H1 (cell line): ENCODE measurements at regions not wholly inside any gene's neighbourhood (a gene's known extent, or its start where the extent isn't known, plus 50 kb on each side); places are given as distances from the start of the nearest gene placed in this dataset.

ENCODE experiments used
- CTCF ChIA-PET: fragments of 300-600 bp; sonication (Branson Sonifier 250); formaldehyde crosslinking; loops from one replicate; lab custom pipeline; 2021; ENCODE audit not compliant: partially characterized antibody; lab: Charles Lee
- POLR2A ChIA-PET: fragments of 300-600 bp; sonication (Branson Sonifier 250); formaldehyde crosslinking; loops from one replicate; lab custom pipeline; 2021; ENCODE audit warnings: inconsistent platforms; ENCODE audit not compliant: partially characterized antibody; lab: Charles Lee
- DNase-seq, 2 experiments: peaks; one replicate each; pipeline versions ENCODE4 v3.0.0 to v3.0.0-alpha.2; 2010 to 2022; ENCODE audit warnings: low spot score in 2 of 2, low read depth in 1 of 2, mixed read lengths in 1 of 2
- FAIRE-seq: peaks from 2 replicates; lab custom pipeline; 2011; peaks lifted over from hg19 to GRCh38; lab: Jason Lieb, UNC
- H2AFZ ChIP-seq: 2 replicates; pipeline ENCODE4 v1.8.1; 2012; ENCODE audit warnings: low read length, inconsistent platforms
- H2AK5ac ChIP-seq: 2 replicates; pipeline ENCODE4 v1.6.1; 2013; ENCODE audit warnings: low read depth, low read length
- H2BK120ac ChIP-seq: replicated peaks from 2 replicates; pipeline ENCODE3; 2013; ENCODE audit warnings: low read depth, low read length, inconsistent platforms
- H2BK12ac ChIP-seq: 2 replicates; pipeline ENCODE4 v1.6.1; 2013; ENCODE audit warnings: low read depth, low read length
- H2BK15ac ChIP-seq: 2 replicates; pipeline ENCODE4 v1.6.1; 2013; ENCODE audit warnings: low read length
- H2BK20ac ChIP-seq: 2 replicates; pipeline ENCODE4 v1.6.1; 2013; ENCODE audit warnings: low read length
- H2BK5ac ChIP-seq: 2 replicates; pipeline ENCODE4 v1.6.1; 2013; ENCODE audit warnings: low read depth, low read length
- H3K14ac ChIP-seq: 2 replicates; pipeline ENCODE4 v1.6.1; 2013; ENCODE audit warnings: inconsistent platforms; ENCODE audit not compliant: insufficient read length
- H3K18ac ChIP-seq: 2 replicates; pipeline ENCODE4 v1.6.1; 2013; ENCODE audit warnings: low read length; ENCODE audit errors: extremely low read depth
- H3K23ac ChIP-seq: 2 replicates; pipeline ENCODE4 v1.6.1; 2013; ENCODE audit warnings: inconsistent platforms; ENCODE audit not compliant: insufficient read length
- H3K23me2 ChIP-seq: 2 replicates; pipeline ENCODE4 v1.6.1; 2013; ENCODE audit warnings: low read depth, low read length
- H3K27ac ChIP-seq: 2 replicates; pipeline ENCODE4 v1.6.1; 2011; ENCODE audit warnings: low read depth, low read length, inconsistent platforms
- H3K27me3 ChIP-seq, 4 experiments: replicated peaks in 1 of 4; 1 replicate in 1 of 4; 2 replicates in 3 of 4; pipeline versions ENCODE4 v1.6.1 to v1.8.1; 2011 to 2013; ENCODE audit warnings: low read length in 3 of 4, mild to moderate bottlenecking in 3 of 4, inconsistent platforms in 2 of 4, mixed read lengths in 2 of 4, moderate library complexity in 1 of 4; ENCODE audit not compliant: control insufficient read depth in 3 of 4, insufficient read depth in 3 of 4; ENCODE audit errors: extremely low read depth in 1 of 4
- H3K36me3 ChIP-seq, 4 experiments: 2 replicates each; pipeline versions ENCODE4 v1.6.1 to v1.8.1; 2011 to 2013; ENCODE audit warnings: mild to moderate bottlenecking in 4 of 4, low read length in 3 of 4, moderate library complexity in 2 of 4, control low read depth in 1 of 4, inconsistent platforms in 1 of 4; ENCODE audit not compliant: insufficient read depth in 4 of 4, control insufficient read depth in 2 of 4
- H3K4ac ChIP-seq: replicated peaks from 2 replicates; pipeline ENCODE3; 2013; ENCODE audit warnings: low read length, low read depth, mixed read lengths, inconsistent platforms; ENCODE audit not compliant: insufficient read length
- H3K4me1 ChIP-seq, 4 experiments: replicated peaks in 1 of 4; 1 replicate in 1 of 4; 2 replicates in 3 of 4; pipeline versions ENCODE4 v1.6.1 to v1.8.1; 2011 to 2013; ENCODE audit warnings: low read length in 3 of 4, inconsistent platforms in 2 of 4, mixed read lengths in 1 of 4; ENCODE audit not compliant: insufficient read depth in 4 of 4, control insufficient read depth in 3 of 4
- H3K4me2 ChIP-seq, 2 experiments: 2 replicates each; pipeline versions ENCODE4 v1.6.1 to v1.8.1; 2011 to 2013; ENCODE audit warnings: low read depth in 2 of 2, low read length in 2 of 2, control low read depth in 1 of 2, inconsistent platforms in 1 of 2, mild to moderate bottlenecking in 1 of 2; ENCODE audit not compliant: insufficient read depth in 1 of 2
- H3K4me3 ChIP-seq, 4 experiments: fragments of 200-600, 300-600 bp in 1 of 4; sonication (generic), shearing (Covaris generic), sonication (Bioruptor Twin) in 1 of 4; 2 replicates each; pipeline versions ENCODE4 v1.5.1 to v1.8.1; 2011 to 2016; ENCODE audit warnings: low read length in 4 of 4, low read depth in 3 of 4, control low read depth in 2 of 4, inconsistent platforms in 2 of 4, mild to moderate bottlenecking in 2 of 4, mixed read lengths in 1 of 4, moderate library complexity in 1 of 4; ENCODE audit not compliant: insufficient read depth in 2 of 4; ENCODE audit errors: extremely low read depth in 1 of 4
- H3K56ac ChIP-seq: replicated peaks from 2 replicates; pipeline ENCODE3; 2013; ENCODE audit warnings: low read depth, mild to moderate bottlenecking, mixed read lengths, low read length, inconsistent platforms; ENCODE audit not compliant: insufficient read length
- H3K79me1 ChIP-seq: 2 replicates; pipeline ENCODE4 v1.6.1; 2013; ENCODE audit warnings: low read depth, low read length, control low read depth
- H3K79me2 ChIP-seq, 2 experiments: 2 replicates each; pipeline versions ENCODE4 v1.6.1 to v1.8.1; 2012 to 2013; ENCODE audit warnings: low read length in 2 of 2, mild to moderate bottlenecking in 2 of 2, inconsistent platforms in 1 of 2; ENCODE audit not compliant: insufficient read depth in 2 of 2, control insufficient read depth in 1 of 2
- H3K9ac ChIP-seq, 4 experiments: replicated peaks in 1 of 4; 1 replicate in 1 of 4; 2 replicates in 3 of 4; pipeline versions ENCODE4 v1.6.1 to v1.8.1; 2011 to 2013; ENCODE audit warnings: low read depth in 3 of 4, low read length in 3 of 4, control low read depth in 2 of 4, mild to moderate bottlenecking in 2 of 4, moderate library complexity in 2 of 4, inconsistent platforms in 1 of 4; ENCODE audit errors: extremely low read depth in 1 of 4
- H3K9me3 ChIP-seq, 2 experiments: 2 replicates each; pipeline versions ENCODE4 v1.6.1 to v1.8.1; 2012 to 2013; ENCODE audit warnings: mild to moderate bottlenecking in 2 of 2, moderate library complexity in 2 of 2, control low read depth in 1 of 2, inconsistent platforms in 1 of 2, low read depth in 1 of 2, low read length in 1 of 2, mixed read lengths in 1 of 2; ENCODE audit not compliant: insufficient read depth in 2 of 2
- H4K20me1 ChIP-seq, 2 experiments: replicated peaks in 1 of 2; 2 replicates each; pipeline versions ENCODE3 to v1.8.1; 2011 to 2013; ENCODE audit warnings: inconsistent platforms in 2 of 2, low read length in 2 of 2, mild to moderate bottlenecking in 1 of 2; ENCODE audit not compliant: insufficient read depth in 2 of 2, control insufficient read depth in 1 of 2
- H4K5ac ChIP-seq: 2 replicates; pipeline ENCODE4 v1.6.1; 2013; ENCODE audit warnings: low read length, low read depth, mixed read lengths, inconsistent platforms; ENCODE audit not compliant: insufficient read length
- H4K8ac ChIP-seq: 2 replicates; pipeline ENCODE4 v1.8.0; 2013; ENCODE audit warnings: mild to moderate bottlenecking, moderate library complexity, low read length, inconsistent platforms; ENCODE audit not compliant: insufficient read depth; ENCODE audit errors: extremely low read depth
- H4K91ac ChIP-seq: replicated peaks from 2 replicates; pipeline ENCODE3; 2013; ENCODE audit warnings: low read length, mixed read lengths, inconsistent platforms; ENCODE audit not compliant: insufficient read length
- BACH1 ChIP-seq: IDR thresholded peaks from 2 replicates; pipeline ENCODE4 v1.6.1; 2012; ENCODE audit warnings: low read length, improper control_type of control experiment
- CTBP2 ChIP-seq: IDR thresholded peaks from 2 replicates; pipeline ENCODE4 v1.7.0; 2011; ENCODE audit warnings: borderline replicate concordance, mild to moderate bottlenecking, moderate library complexity, mixed read lengths, low read length; ENCODE audit not compliant: insufficient read depth, insufficient read length
- KDM5A ChIP-seq: fragments of 200-600 bp; IDR thresholded peaks from 2 replicates; pipeline ENCODE4 v1.7.1; 2012; ENCODE audit warnings: mild to moderate bottlenecking, low read length, inconsistent platforms, mixed read lengths
- MAFK ChIP-seq: IDR thresholded peaks from 2 replicates; pipeline ENCODE4 v1.6.1; 2012; ENCODE audit warnings: low read depth, mild to moderate bottlenecking, improper control_type of control experiment, low read length
- POLR2AphosphoS5 ChIP-seq: IDR thresholded peaks from 2 replicates; pipeline ENCODE4 v1.6.1; 2011; ENCODE audit warnings: low read depth, low read length
- RBBP5 ChIP-seq: IDR thresholded peaks from 2 replicates; pipeline ENCODE4 v1.7.1; 2012; ENCODE audit warnings: low read depth, mild to moderate bottlenecking, inconsistent platforms, low read length, moderate library complexity, borderline replicate concordance
- RXRA ChIP-seq: IDR thresholded peaks from 2 replicates; pipeline ENCODE4 v1.6.1; 2011; ENCODE audit warnings: low read depth, mild to moderate bottlenecking, low read length, moderate library complexity; ENCODE audit not compliant: insufficient read depth
- TAF7 ChIP-seq: optimal IDR thresholded peaks from 2 replicates; pipeline ENCODE3; 2011; ENCODE audit warnings: low read depth, mild to moderate bottlenecking, inconsistent platforms, low read length, moderate library complexity, borderline replicate concordance
- TBP ChIP-seq: IDR thresholded peaks from 2 replicates; pipeline ENCODE4 v1.6.1; 2011; ENCODE audit warnings: low read depth, low read length, improper control_type of control experiment
- TCF12 ChIP-seq: IDR thresholded peaks from 2 replicates; pipeline ENCODE4 v1.6.1; 2011; ENCODE audit warnings: low read depth, mild to moderate bottlenecking, low read length
- WGBS, 2 experiments: shearing (Covaris generic) in 1 of 2; methylation state at CpG; one replicate each; pipeline versions ENCODE4 v1.1.6 to v1.1.7; 2013 to 2015; ENCODE audit warnings: low lambda C conversion rate in 2 of 2, mixed read lengths in 2 of 2, inconsistent platforms in 1 of 2, low coverage in 1 of 2, missing lambda C conversion rate in 1 of 2; ENCODE audit not compliant: insufficient replicate concordance in 2 of 2, insufficient coverage in 1 of 2, insufficient read length in 1 of 2; ENCODE audit errors: extremely low coverage in 1 of 2, missing lambda C conversion rate in 1 of 2; 5-methylcytosine and 5-hydroxymethylcytosine counted together

- Histone ChIP-seq H3K79me2 (no peaks in the 10 kb centered on the region), H3K23ac (no peak overlapping the region), H3K9me3 (peaks cover 0 to 10% of the 10 kb centered on the region in 2 experiments; a peak in 1 of 4 replicates), H3K4me1 (peaks cover 0 to 8% (median 2%) of the 10 kb centered on the region in 4 experiments; a peak in 3 of 7 replicates), H2BK20ac (no peak overlapping the region), H3K18ac (no peak overlapping the region), H2AFZ (no peak overlapping the region), H3K4me3 (no peak overlapping the region), H3K36me3 (no peaks in the 10 kb centered on the region), H2BK12ac (no peak overlapping the region), H3K27ac (no peak overlapping the region), H3K56ac (no peak overlapping the region), H2AK5ac (no peak overlapping the region), H3K79me1 (no peaks in the 10 kb centered on the region), H3K9ac (no peak overlapping the region), H4K91ac (no peak overlapping the region), H2BK120ac (no peak overlapping the region), H4K5ac (no peak overlapping the region), H3K23me2 (no peaks in the 10 kb centered on the region), H3K4ac (no peak overlapping the region), H4K8ac (no peak overlapping the region), H3K27me3 (no peaks in the 10 kb centered on the region), H2BK15ac (no peak overlapping the region), H3K14ac (no peak overlapping the region), H3K4me2 (no peak overlapping the region), H4K20me1 (no peaks in the 10 kb centered on the region), H2BK5ac (no peak overlapping the region)
- DNase-seq (no peak), FAIRE-seq (no peak)
- TF ChIP-seq KDM5A (no peak), TAF7 (no peak), TCF12 (no peak), RBBP5 (no peak), MAFK (no peak), POLR2AphosphoS5 (no peak), TBP (no peak), BACH1 (no peak), RXRA (no peak), CTBP2 (no peak)
- ChIA-PET CTCF (interaction anchor here (0.6 to 1.4 kb wide), 4 partner anchors 44 to 945 kb away, joined by 3 read pairs; no protein-coding TSS in a partner anchor), POLR2A (interaction anchor here (0.6 kb wide), 1 partner anchor 68 kb away, joined by 3 read pairs; no protein-coding TSS in a partner anchor)
- 95% methylated on average over 2 of the region's 2 CpGs; no CpG with 5 or more reads in 1 of the 2 experiments for WGBS, 2 experiments
Observed at GRCh38 chr9:107816561-107817021, 327.0 kb upstream of the KLF4 start.
